ENCODE measurements at regions not wholly inside any gene's neighbourhood (a gene's known extent, or its start where the extent isn't known, plus 50 kb on each side); places are given as distances from the start of the nearest gene placed in this dataset.
"Not testable (repeated sequence)": the region's sequence is repeated elsewhere in the genome, so short reads cannot be mapped to it uniquely, and the experiment has no call there.

- DNase-seq (ENCODE audit: low read depth in 3 of 3): no peak
Measured at GRCh38 chr15:95174301-95175259, 943.2 kb downstream of the MCTP2 start.

GRCh38 chr15:95175914-95176658 is 944.7 kb downstream of the MCTP2 start:
- DNase-seq (ENCODE audit: low read depth in 3 of 3): no peak

DNA sequence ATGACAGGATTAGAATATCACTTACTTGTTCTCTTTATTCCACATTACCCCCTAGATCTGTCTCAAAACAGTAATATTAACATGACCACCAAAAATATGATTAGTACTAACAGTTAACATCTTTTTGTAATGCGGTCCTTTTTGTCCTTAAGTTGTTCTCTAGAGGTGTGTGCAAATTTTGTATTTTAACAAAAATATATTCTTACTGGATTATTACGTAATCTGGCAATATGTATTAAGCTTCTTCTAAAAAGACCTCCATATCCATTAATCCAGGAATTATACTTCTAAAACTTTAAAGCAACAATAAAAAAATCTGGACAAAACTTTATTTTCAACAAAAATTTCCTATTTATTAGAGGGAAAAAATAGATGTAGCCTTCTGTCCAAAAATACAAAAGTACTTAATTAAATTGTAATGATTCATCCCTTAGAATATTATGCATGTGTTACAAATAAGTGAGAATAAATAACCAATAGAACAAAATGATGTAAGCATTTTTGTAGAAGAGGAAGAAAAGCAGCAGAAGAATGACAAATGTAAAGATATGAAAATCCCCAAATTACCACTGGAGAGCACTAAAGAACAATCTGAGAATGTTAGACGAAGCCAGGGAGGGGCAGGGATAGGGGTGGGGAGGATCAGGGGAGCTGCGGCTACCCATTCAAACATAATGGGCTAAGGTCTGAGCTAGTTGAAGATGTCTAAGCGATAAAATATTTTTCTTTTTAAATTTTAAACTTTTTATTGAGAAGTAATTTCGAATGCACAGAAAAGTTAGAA is 945.6 kb downstream of the MCTP2 start:
- no peak for DNase-seq (ENCODE audit: low read depth in 3 of 3)

DNA sequence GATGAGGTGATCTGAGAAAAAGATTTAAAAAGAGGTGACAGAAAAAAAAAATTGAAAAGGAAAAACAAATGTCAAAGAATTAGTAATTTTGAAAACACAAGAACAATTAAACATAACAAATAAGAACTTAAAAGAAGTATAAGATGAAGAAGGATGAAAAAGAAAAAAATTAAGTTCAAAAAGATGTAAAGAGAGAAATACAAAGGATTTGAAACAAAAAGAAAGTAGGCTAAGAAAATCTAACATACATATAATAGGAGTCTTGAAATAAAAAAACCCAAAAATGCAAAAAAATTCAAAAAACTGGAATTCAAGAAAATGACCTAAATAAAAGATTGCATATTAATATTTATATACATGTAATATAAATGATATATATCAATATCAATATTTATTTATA is 949.2 kb downstream of the MCTP2 start:
- DNase-seq (ENCODE audit: low read depth in 3 of 3): no peak

GRCh38 chr15:95182091-95182490 is 950.7 kb downstream of the MCTP2 start:
- no peak for DNase-seq (ENCODE audit: low read depth in 3 of 3)

GRCh38 chr15:95192923-95193322 is 961.6 kb downstream of the MCTP2 start:
- DNase-seq (ENCODE audit: low read depth in 3 of 3): no peak

GRCh38 chr15:95194746-95195145 is 963.4 kb downstream of the MCTP2 start:
- DNase-seq (ENCODE audit: low read depth in 3 of 3): no peak

DNA sequence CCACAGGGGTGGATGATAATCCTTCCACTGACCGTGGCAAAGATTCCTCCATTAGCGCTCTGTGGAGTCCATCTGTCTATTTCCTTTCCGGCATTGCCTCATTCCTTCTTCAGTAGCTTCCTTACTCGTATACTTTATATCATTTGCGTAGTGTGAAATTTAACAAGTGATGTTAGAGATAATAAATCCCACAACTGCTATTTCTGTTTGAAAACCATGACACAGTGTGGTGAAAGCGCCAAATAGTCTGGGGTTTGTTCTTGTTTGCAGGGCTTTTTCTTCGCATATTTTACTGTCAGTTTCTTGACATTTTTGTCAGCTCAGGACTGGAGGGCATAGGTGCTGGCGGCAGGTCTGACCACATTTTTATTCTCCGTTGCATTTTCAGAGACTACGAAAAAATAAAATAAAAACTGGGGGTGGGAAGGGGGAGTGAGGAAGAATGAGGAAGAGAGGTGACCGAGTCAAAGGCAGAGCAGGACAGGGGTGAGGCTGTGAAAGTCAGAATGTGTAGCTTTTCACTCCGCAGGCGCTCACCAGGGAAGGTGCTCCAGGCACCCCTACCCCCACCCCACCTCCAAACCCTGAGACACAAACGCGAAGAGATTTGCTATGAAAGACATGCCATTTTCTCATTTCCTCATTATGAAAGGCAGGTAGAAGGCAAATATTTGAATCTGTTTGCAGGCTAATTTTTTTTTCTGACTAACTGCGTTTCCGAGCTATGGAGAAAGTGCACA is 965.0 kb downstream of the MCTP2 start:
- DNase-seq (ENCODE audit: low read depth in 3 of 3): no peak

GRCh38 chr15:95202569-95203349 is 971.4 kb downstream of the MCTP2 start:
- no peak for DNase-seq (ENCODE audit: low read depth in 3 of 3)

- no peak for DNase-seq (ENCODE audit: low read depth in 3 of 3)
Measured at GRCh38 chr15:95205077-95205476, 973.7 kb downstream of the MCTP2 start.

DNA sequence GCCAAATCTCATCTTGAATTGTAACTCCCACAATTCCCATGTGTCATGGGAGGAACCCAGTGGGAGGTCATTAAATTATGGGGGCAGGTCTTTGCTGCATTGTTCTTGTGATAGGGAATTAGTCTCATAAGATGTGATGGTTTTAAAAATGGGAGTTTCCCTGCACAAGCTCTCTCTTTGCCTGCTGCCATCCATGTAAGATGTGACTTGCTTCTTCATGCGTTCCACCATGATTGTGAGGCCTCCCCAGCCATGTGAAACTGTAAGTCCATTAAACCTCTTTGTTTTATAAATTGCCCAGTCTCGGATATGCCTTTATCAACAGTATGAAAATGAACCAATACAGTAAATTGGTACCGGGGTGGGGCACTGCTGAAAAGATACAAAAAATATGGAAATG is 974.5 kb downstream of the MCTP2 start:
- not testable (repeated sequence) for DNase-seq (ENCODE audit: low read depth in 3 of 3)

GRCh38 chr15:95208071-95208470 is 976.7 kb downstream of the MCTP2 start:
- no peak for DNase-seq (ENCODE audit: low read depth in 3 of 3)

DNA sequence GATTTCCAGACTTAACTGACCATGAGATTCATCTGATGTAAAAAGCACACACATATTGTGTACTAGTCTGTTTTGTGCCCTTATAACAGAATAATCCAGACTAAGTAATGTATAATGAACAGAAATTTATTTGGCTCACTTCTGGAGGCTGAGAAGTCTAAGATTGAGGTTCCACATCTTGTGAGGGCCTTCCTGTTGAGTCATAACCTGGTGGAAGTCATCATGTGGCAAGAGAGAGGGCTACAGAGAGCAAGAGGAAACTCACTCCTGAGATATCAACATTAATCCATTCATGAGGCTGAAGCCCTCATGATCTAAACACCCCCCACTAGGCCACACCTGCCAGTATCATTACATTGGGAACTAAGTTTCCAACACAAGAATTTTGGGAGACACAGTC is 977.6 kb downstream of the MCTP2 start:
- DNase-seq (ENCODE audit: low read depth in 3 of 3): no peak

GRCh38 chr15:95210436-95210981 is 979.1 kb downstream of the MCTP2 start:
- no peak for DNase-seq (ENCODE audit: low read depth in 3 of 3)

GRCh38 chr15:95215017-95215416 is 983.7 kb downstream of the MCTP2 start:
- no peak for DNase-seq (ENCODE audit: low read depth in 3 of 3)

GRCh38 chr15:95226835-95227234 is 995.5 kb downstream of the MCTP2 start:
- no peak for DNase-seq (ENCODE audit: low read depth in 3 of 3)

GRCh38 chr15:95227235-95227634 is 995.9 kb downstream of the MCTP2 start:
- no peak for DNase-seq (ENCODE audit: low read depth in 3 of 3)

DNA sequence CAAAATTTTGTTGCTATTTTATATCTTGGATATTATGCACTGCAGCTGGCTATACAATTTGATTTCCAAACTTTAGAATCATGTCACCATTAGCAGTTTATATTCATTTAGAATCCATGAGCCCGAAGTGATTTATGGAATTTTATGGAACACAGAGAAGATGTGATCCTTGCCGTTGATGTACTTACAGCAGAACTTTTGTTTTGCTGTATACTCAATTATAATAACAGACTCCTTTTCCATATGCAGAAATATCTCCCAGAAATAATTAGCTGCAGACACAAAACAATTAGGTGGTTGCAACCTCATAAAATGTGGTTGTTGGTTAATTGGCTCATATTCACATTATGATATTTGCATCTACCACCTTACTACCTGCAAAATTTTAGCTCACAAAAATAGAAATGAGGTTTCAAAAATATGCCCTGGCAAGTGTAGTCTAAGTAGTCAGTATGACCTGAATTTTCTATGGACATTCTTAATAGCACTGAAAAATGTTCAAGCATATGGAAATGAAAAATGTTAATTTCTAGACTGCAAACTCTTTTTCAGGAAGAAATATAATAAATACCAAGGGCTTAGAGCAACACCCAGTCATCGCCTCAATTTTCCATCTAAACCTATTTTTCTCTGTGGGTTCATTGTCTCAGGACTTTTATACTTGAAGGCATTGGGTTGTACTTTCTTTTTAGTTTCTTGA is 997.6 kb downstream of the MCTP2 start:
- no peak for DNase-seq (ENCODE audit: low read depth in 3 of 3)

GRCh38 chr15:95235033-95235432 is 1003.7 kb downstream of the MCTP2 start:
- DNase-seq (ENCODE audit: low read depth in 3 of 3): no peak
